Fibroblast of peridontal ligament (primary cell): ENCODE measurements at regions not wholly inside any gene's neighbourhood (a gene's known extent, or its start where the extent isn't known, plus 50 kb on each side); places are given as distances from the start of the nearest gene placed in this dataset.
A peak's percentile ranks its signal among the peaks of the same experiment; 100 is the strongest.

Source experiments
- DNase-seq: peaks from one replicate; pipeline ENCODE4 v3.0.0-alpha.2; 2010; ENCODE audit errors: extremely low read depth

GRCh38 chr2:224211791-224212190 lies 172.7 kb upstream of the SERPINE2 start:
- peak; percentile 36 for DNase-seq

GRCh38 chr2:224211181-224211480 lies 172.0 kb upstream of the SERPINE2 start:
- DNase-seq: no peak

GRCh38 chr2:224210286-224211180 lies 171.4 kb upstream of the SERPINE2 start:
- no peak for DNase-seq

GRCh38 chr2:224209555-224210285 lies 170.6 kb upstream of the SERPINE2 start:
- DNase-seq: no peak

GRCh38 chr2:224208443-224208842 lies 169.4 kb upstream of the SERPINE2 start:
- DNase-seq: no peak

GRCh38 chr2:224208007-224208406 lies 168.9 kb upstream of the SERPINE2 start:
- DNase-seq: no peak

- no peak for DNase-seq
These were observed 167.7 kb upstream of the SERPINE2 start for GRCh38 chr2:224206816-224207215.

DNA sequence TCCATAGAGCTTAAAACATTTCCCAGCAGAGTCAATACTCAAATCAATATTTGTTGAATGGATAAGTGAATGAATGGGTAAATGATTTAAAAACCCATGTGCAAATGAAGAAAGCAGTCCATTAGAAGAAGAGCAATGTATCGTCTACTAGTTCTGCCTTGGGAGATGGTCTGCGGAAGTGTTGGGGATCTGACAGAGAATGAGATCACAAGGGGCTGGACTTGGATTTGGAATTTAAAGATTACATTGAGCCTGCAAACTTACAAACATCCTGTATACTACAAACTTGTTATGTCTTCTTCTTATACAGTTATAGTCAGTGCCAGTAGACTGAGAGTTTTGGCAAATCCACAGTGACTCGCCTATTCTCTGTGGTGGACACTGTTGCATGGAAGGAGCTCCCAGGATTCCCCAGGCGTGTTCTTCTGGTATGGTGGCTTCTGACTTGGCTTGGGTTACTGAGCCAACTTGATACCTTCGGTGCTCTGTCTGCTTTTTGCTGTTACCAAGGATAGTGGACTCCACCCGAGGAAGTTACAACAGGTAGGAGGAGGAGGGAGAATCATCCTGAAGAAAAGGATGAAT lies 163.3 kb upstream of the SERPINE2 start:
- no peak for DNase-seq

DNA sequence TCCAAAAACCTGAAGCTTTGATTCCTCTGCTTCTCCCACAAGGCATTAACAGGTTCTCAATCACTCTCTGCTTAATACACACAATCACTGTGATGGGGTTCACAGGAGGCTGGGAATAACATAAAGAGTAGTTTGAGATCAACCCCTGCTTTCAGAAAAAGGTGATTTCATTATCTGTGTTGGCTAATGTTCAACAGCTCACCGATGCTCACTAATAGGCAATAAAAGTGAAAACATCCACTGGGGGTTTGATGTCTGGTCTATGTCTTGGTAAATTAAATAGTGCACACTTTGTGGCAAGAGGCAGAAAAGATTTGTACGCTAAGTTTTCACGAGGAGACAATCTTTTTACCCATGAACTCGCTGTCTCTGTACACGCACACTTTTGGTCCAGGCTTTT lies 159.3 kb upstream of the SERPINE2 start:
- DNase-seq: no peak

- no peak for DNase-seq
These were observed 157.7 kb upstream of the SERPINE2 start for GRCh38 chr2:224196810-224197209.

GRCh38 chr2:224195925-224196571 lies 157.0 kb upstream of the SERPINE2 start:
- DNase-seq: peak; percentile 61

DNA sequence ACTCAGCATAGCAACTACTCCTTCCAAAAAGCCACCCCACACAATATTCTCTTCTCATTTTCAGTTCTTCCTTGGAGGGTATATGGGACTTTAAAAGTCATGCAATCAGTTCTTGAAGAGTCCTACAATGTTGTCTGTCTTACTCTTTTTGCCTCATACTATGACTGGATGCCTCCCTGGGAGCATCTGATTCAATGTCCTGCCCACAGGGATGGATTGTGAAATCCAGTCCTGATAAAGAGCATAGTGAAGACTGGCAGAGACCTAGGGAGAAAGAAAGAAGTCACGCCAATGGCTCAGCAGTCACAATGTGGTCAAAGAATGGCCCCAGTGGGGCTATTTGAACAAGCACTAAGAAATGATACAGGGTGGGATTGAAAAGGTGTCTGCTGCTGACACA lies 155.1 kb upstream of the SERPINE2 start:
- no peak for DNase-seq

- peak; percentile 22 for DNase-seq
These were observed 152.4 kb upstream of the SERPINE2 start for GRCh38 chr2:224191465-224191864.

DNA sequence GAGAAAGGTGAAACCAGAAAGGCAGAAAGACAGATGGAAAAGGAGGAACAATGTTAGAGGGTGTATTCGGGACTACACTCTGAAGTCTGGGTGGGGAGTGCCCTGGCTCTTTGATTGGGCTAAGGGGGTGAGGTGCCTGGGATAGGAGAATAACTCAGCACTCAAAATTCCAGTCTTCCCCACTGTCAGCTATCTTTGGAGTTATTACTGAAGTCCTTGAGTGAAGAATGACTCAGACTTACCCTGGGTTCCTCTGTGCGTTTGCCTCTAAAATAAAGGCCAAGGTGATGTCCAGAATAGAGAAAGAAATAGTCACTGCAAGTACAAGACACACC lies 151.8 kb upstream of the SERPINE2 start:
- DNase-seq: peak; percentile 55

GRCh38 chr2:224190234-224190935 lies 151.3 kb upstream of the SERPINE2 start:
- peak; percentile 53 for DNase-seq

DNA sequence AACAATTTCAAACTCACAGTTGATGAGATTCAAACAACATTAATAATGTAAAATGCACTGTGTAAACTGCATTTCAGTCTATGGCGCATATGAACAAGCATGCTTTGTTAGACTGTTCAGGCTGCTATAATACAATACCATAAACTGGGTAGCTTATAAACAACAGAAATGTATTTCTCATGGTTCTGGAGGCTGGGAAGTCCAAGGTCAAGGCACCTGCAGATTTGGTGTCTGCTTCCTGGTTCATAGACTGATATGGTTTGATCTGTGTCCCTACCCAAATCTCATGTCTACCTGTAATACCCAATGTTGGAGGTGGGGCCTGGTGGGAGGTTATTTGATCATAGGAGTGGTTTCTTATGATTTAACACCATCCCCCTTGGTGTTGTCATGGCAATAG lies 148.1 kb upstream of the SERPINE2 start:
- DNase-seq: no peak

DNA sequence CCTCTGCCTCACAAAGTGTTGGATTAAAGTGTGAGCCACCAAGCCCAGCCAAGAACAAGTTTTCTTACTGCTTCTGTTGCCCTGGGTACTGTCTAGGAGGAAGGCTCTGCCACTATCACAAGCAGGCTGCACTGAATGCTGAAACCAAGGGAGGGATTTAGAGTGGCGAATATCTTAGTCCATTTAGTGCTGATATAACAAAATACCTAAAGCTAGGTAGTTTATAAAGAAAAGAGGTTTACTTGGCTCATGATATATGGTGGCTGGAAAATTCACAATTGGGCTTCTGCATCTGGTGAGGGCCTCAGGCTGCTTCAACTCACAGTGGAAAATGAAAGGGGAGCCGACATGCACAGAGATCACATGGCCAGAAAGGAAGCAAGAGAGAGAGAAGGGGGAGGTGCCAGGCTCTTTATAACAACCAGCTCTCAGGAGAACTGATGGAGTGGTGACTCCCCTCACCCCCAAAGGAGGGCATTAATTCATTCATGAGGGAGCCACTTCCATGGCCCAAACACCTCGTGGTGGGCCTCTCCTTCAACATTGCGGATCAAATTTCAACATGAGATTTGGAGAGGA lies 146.0 kb upstream of the SERPINE2 start:
- DNase-seq: no peak

DNA sequence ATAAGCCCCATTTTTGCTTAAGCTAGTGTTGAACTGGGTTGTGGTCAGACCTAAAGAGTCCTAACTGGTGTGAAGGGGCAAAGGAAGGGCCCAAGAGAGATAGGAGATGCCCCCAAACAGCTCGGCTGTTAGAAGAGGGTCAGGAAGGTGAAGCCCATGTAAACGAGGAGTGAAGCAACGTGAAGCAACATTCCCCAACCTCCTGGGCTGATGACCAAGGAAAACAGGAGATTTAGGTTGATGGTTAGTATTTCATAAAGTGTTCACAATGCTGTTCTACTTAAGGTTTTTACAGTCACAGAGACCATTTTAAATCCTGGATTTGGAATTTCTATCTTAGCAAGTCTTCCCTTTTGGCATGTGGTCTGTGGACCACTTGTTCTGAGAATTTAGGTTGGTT lies 144.0 kb upstream of the SERPINE2 start:
- peak; percentile 59 for DNase-seq

DNA sequence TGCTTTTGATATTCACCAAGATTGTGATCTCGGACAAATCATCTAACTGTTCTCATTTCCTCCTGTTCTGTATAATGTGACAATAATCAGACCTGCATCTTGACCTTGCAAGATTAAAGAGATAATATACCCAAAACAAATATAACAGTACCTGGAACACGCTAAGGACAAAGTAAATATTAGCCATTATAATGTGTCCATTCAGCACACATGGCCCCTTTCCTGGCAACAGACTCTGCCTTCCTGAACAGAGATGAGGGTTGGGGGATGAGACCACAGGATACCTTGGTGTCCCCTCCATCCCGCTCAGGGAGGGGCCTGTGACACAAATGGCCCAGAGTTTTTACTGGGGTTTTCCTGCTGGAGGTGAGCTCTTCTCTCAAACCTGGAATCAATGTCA lies 143.4 kb upstream of the SERPINE2 start:
- DNase-seq: no peak

DNA sequence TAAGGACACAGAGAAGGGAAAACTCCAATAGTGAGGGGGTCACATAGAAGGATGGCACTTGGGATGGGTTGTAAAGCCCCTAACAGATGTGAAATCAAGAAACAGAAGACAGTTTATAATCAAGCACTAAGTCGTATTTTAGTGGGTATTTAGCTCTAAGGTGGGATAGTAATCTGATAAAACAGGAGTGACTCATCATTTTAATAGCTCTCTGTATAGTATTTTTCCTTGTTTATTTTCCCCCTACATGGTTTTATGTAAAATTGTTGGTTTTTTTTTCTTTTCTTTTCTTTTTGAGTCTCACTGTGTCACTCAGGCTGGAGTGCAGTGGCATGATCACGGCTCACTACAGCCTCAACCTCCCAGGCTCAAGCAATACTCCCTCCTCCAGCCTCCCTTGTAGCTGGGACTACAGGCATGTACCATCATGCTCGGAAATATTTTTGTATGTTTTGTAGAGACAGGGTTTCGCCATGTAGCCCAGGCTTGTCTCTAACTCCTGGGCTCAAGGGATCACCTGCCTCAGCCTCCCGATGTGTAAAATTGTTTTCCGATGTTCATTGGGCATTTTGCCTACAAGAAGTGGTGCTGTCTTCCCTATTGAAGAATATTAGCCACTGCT lies 142.6 kb upstream of the SERPINE2 start:
- no peak for DNase-seq

DNA sequence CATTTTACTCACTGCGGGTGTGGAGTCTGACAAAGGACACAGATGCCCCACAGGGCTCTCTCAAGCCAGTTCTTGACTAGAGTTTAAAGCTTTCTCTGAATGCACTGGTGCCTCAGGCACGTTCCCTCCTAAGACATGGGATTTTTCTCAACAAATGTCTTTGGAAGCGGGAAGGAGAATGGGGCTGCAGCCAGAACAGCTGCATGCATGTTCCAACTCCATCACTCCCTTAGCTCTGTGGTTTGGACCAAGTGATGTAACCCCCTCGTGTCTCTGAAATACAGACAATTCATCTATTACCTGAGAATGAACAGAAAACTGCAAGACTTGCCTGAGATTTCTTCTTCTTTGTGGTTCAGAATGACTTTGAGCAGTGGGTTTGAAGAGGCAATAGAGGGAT lies 141.7 kb upstream of the SERPINE2 start:
- DNase-seq: no peak
